DND-41 (cell line): ENCODE measurements at regions not wholly inside any gene's neighbourhood (a gene's known extent, or its start where the extent isn't known, plus 50 kb on each side); places are given as distances from the start of the nearest gene placed in this dataset.

Experiments
- EZH2 ChIP-seq: IDR thresholded peaks from 3 replicates; pipeline ENCODE4 v1.6.1; 2012; ENCODE audit warnings: borderline replicate concordance, low read depth, mild to moderate bottlenecking, moderate library complexity, low read length, inconsistent platforms; ENCODE audit not compliant: severe bottlenecking
- TF ChIP-seq, protein P1 (sequence below): IDR thresholded peaks from 2 replicates; pipeline ENCODE4 v1.5.1; 2012; ENCODE audit warnings: borderline replicate concordance, low read length, moderate library complexity, mild to moderate bottlenecking; ENCODE audit not compliant: poor library complexity, severe bottlenecking; ENCODE audit errors: extremely low read depth

DNA sequence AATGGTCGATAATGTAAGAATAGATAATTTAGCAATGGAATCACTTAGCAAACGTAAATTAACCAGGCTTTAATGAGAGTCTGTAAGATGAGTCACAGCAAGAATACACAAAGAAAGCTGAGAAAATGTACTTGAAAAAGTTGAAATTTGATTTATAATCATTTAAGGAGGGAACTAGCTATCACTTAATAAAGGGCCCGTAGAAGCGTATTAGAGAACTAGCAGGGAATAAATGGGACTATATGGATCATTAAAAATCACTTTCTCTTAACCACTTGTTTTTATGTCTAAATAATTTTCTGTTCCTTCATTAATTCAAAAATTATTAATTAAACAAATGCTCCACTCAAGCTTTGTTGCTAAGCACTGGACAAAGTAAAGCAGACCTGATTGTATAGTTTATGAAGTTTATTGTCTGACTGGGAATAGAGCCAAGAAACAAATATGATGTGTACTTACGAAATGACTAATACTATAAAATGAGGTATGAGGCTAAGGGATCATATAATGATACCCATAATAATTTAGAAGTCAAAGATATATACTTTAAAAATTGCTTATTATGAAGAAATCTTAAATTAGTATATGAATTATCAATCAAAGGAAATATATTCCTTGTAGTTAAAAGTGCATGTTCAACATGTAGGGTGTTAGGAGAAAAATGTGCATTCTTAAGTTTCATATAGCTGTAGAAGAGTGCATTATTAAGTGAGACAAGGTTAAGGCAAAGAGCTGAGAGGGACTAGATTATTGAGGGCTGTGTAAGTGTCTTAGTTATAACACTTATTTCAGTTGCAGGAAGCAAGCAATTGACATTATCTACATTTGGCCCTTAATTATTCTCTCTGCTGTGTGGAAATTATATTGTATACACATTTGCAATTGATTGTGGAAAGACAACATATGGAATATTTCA lies 196.8 kb downstream of the PRDM9 start:
- TF ChIP-seq, protein P1, sequence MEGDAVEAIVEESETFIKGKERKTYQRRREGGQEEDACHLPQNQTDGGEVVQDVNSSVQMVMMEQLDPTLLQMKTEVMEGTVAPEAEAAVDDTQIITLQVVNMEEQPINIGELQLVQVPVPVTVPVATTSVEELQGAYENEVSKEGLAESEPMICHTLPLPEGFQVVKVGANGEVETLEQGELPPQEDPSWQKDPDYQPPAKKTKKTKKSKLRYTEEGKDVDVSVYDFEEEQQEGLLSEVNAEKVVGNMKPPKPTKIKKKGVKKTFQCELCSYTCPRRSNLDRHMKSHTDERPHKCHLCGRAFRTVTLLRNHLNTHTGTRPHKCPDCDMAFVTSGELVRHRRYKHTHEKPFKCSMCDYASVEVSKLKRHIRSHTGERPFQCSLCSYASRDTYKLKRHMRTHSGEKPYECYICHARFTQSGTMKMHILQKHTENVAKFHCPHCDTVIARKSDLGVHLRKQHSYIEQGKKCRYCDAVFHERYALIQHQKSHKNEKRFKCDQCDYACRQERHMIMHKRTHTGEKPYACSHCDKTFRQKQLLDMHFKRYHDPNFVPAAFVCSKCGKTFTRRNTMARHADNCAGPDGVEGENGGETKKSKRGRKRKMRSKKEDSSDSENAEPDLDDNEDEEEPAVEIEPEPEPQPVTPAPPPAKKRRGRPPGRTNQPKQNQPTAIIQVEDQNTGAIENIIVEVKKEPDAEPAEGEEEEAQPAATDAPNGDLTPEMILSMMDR, result no peak
- TF ChIP-seq EZH2, result no peak
